Right atrium auricular region (tissue), 2 donors: ENCODE measurements at regions not wholly inside any gene's neighbourhood (a gene's known extent, or its start where the extent isn't known, plus 50 kb on each side); places are given as distances from the start of the nearest gene placed in this dataset.

Experiments
- DNase-seq: peaks from one replicate; pipeline ENCODE4 v3.0.0-alpha.2; 2019; ENCODE audit warnings: low spot score
- H3K27ac ChIP-seq, 2 donors: fragments of 200-600 bp; sonication (generic); 1 replicate in 1 of 2; 2 replicates in 1 of 2; pipeline ENCODE4 v1.5.1; 2016 to 2019
- H3K27me3 ChIP-seq, 2 donors: fragments of 200-600 bp; sonication (generic); one replicate each; pipeline versions ENCODE4 v1.5.1 to v1.6.0; 2017 to 2019
- H3K36me3 ChIP-seq: fragments of 200-600 bp; sonication (generic); one replicate; pipeline ENCODE4 v1.5.1; 2016
- H3K4me1 ChIP-seq, 2 donors: fragments of 200-600 bp; sonication (generic); one replicate each; pipeline versions ENCODE4 v1.5.1 to v1.6.0; 2017 to 2019
- H3K4me3 ChIP-seq, 2 donors: fragments of 200-600 bp; sonication (generic); 1 replicate in 1 of 2; 2 replicates in 1 of 2; pipeline ENCODE4 v1.5.1; 2017 to 2019; ENCODE audit warnings: mild to moderate bottlenecking in 1 of 2, moderate library complexity in 1 of 2
- H3K9me3 ChIP-seq, 2 donors: fragments of 200-600 bp; sonication (generic); one replicate each; pipeline ENCODE4 v1.5.1; 2019
- TF ChIP-seq, protein P1 (sequence below), 2 donors: fragments of 200-600 bp; sonication (generic); IDR thresholded peaks; one replicate each; pipeline ENCODE4 v1.5.1; 2019; ENCODE audit warnings: antibody characterized with exemption in 2 of 2

DNA sequence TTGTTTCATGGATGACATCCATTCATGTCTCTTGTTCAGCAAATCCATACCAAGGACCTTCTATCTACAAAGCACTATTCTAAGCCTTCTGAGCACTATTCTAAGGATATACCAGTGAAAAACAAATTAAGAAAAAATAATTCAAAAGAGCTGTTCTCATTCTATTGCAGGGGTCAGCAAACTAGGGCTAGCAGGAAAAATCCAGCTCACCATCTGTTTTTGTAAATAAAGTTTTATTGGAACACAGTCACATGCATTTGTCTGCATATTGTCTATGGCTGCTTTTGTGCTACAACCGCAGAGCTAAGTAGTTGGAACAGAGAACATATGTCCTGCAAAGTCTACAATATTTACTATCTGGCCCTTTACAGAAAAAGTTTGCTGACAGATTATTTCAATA, 222.7 kb upstream of the DYNLRB2 start:
- no peaks in the 10 kb centered on the region for H3K36me3 ChIP-seq
- H3K9me3 ChIP-seq = no peaks in the 10 kb centered on the region
- TF ChIP-seq, protein P1, sequence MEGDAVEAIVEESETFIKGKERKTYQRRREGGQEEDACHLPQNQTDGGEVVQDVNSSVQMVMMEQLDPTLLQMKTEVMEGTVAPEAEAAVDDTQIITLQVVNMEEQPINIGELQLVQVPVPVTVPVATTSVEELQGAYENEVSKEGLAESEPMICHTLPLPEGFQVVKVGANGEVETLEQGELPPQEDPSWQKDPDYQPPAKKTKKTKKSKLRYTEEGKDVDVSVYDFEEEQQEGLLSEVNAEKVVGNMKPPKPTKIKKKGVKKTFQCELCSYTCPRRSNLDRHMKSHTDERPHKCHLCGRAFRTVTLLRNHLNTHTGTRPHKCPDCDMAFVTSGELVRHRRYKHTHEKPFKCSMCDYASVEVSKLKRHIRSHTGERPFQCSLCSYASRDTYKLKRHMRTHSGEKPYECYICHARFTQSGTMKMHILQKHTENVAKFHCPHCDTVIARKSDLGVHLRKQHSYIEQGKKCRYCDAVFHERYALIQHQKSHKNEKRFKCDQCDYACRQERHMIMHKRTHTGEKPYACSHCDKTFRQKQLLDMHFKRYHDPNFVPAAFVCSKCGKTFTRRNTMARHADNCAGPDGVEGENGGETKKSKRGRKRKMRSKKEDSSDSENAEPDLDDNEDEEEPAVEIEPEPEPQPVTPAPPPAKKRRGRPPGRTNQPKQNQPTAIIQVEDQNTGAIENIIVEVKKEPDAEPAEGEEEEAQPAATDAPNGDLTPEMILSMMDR (IDR thresholded peaks at IDR 0.05) = no peak
- H3K27me3 ChIP-seq = no peaks in the 10 kb centered on the region
- no peak for DNase-seq
- H3K27ac ChIP-seq = no peak overlapping the region
- H3K4me3 ChIP-seq = no peak overlapping the region
- H3K4me1 ChIP-seq = no peaks in the 10 kb centered on the region

GRCh38 chr16:80317599-80318037, 223.2 kb upstream of the DYNLRB2 start:
- TF ChIP-seq, protein P1 (IDR thresholded peaks at IDR 0.05) = no peak
- no peak overlapping the region for H3K4me3 ChIP-seq
- no peak overlapping the region for H3K27ac ChIP-seq

GRCh38 chr16:80317116-80317515, 223.7 kb upstream of the DYNLRB2 start:
- H3K4me1 ChIP-seq = no peaks in the 10 kb centered on the region
- no peaks in the 10 kb centered on the region for H3K36me3 ChIP-seq
- H3K4me3 ChIP-seq = no peak overlapping the region
- no peaks in the 10 kb centered on the region for H3K9me3 ChIP-seq
- no peak overlapping the region for H3K27ac ChIP-seq
- no peaks in the 10 kb centered on the region for H3K27me3 ChIP-seq
- no peak for DNase-seq
- TF ChIP-seq, protein P1 (IDR thresholded peaks at IDR 0.05) = no peak

More at GRCh38 chr16:80317599-80318037, 223.2 kb upstream of the DYNLRB2 start:
- DNase-seq = no peak
- Histone ChIP-seq H3K9me3 (no peaks in the 10 kb centered on the region), H3K27me3 (no peaks in the 10 kb centered on the region), H3K36me3 (no peaks in the 10 kb centered on the region), H3K4me1 (no peaks in the 10 kb centered on the region)

- DNase-seq = no peak
- H3K4me1 ChIP-seq = no peaks in the 10 kb centered on the region
- TF ChIP-seq, protein P1 (IDR thresholded peaks at IDR 0.05) = no peak
- no peak overlapping the region for H3K27ac ChIP-seq
- H3K4me3 ChIP-seq = no peak overlapping the region
- H3K27me3 ChIP-seq = no peaks in the 10 kb centered on the region
- no peaks in the 10 kb centered on the region for H3K36me3 ChIP-seq
- H3K9me3 ChIP-seq = no peaks in the 10 kb centered on the region
Measured at GRCh38 chr16:80314042-80314441, 226.8 kb upstream of the DYNLRB2 start.

DNA sequence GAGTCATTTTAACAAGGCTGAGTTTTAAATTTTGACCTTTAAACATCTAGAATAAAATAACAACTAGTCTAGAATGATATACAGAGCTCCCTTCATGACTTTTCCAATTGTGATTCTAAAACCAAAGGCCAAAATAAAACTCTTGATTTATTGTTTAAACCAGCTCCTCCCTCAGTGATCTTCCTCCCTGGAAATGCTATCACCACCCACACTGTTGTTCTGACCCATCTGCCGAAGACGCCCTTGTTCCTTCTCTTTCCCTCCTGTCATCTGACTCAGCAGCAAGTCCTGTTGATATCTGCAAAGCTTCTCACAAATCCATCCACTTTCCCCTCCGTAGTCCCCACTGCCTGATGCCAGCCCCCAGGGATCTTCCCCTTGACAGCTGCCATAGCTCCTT, 231.6 kb upstream of the DYNLRB2 start:
- Histone ChIP-seq H3K36me3 (no peaks in the 10 kb centered on the region), H3K9me3 (no peaks in the 10 kb centered on the region), H3K4me3 (no peak overlapping the region), H3K4me1 (no peaks in the 10 kb centered on the region), H3K27me3 (no peaks in the 10 kb centered on the region), H3K27ac (no peak overlapping the region)
- TF ChIP-seq, protein P1 (IDR thresholded peaks at IDR 0.05) = no peak
- DNase-seq = no peak

- Histone ChIP-seq H3K27me3 (no peaks in the 10 kb centered on the region), H3K9me3 (no peaks in the 10 kb centered on the region), H3K4me1 (no peaks in the 10 kb centered on the region), H3K4me3 (no peak overlapping the region), H3K36me3 (no peaks in the 10 kb centered on the region), H3K27ac (no peak overlapping the region)
- DNase-seq = no peak
- TF ChIP-seq, protein P1 (IDR thresholded peaks at IDR 0.05) = no peak
Measured at GRCh38 chr16:80305410-80305809, 235.4 kb upstream of the DYNLRB2 start.
